GM12891 (cell line): ENCODE measurements at regions not wholly inside any gene's neighbourhood (a gene's known extent, or its start where the extent isn't known, plus 50 kb on each side); places are given as distances from the start of the nearest gene placed in this dataset.

Experiments
- PAX5 ChIP-seq: IDR thresholded peaks from 2 replicates; pipeline ENCODE4 v1.6.1; 2011; ENCODE audit warnings: low read length, moderate library complexity, mild to moderate bottlenecking; ENCODE audit not compliant: insufficient read depth, severe bottlenecking
- POLR2A ChIP-seq: IDR thresholded peaks from 2 replicates; pipeline ENCODE4 v1.6.1; 2011; ENCODE audit warnings: low read depth, low read length, control low read depth
- POLR2AphosphoS5 ChIP-seq: IDR thresholded peaks from 2 replicates; pipeline ENCODE4 v1.6.1; 2011; ENCODE audit warnings: low read depth, low read length, control low read depth

- TF ChIP-seq POLR2A = no peak
- TF ChIP-seq POLR2AphosphoS5 = no peak
- TF ChIP-seq PAX5 = no peak
Observed at GRCh38 chr12:98410356-98410755, 105.0 kb upstream of the TMPO start.
